AG09319 (cell line): ENCODE measurements at regions not wholly inside any gene's neighbourhood (a gene's known extent, or its start where the extent isn't known, plus 50 kb on each side); places are given as distances from the start of the nearest gene placed in this dataset.

ENCODE experiments used
- DNase-seq: peaks from one replicate; pipeline ENCODE4 v3.0.0-alpha.2; 2010; ENCODE audit warnings: low read depth; ENCODE audit errors: extremely low read depth
- CTCF ChIP-seq: IDR thresholded peaks from 2 replicates; pipeline ENCODE4 v1.5.1; 2011; ENCODE audit warnings: low read depth, mild to moderate bottlenecking, inconsistent platforms, low read length, moderate library complexity

DNA sequence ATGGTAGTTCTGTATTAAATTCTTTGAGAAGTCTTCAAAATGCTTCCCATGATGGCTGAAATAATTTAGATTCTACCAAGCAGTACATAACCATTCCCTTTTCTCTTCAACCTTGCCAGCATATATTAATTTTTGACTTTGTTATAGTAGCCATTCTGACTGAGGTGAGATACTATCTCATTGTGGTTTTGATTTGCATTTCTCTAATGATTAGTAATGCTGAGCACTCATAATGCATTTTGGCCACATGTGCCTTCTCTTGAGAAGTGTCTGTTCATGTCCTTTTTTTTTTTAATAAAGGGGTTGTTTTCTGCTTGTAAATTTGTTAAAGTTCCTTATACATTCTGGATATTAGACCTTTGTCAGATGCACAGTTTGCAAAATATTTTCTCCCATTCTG lies 173.9 kb downstream of the CALCRL start:
- no peak for DNase-seq
- no peak for TF ChIP-seq CTCF

DNA sequence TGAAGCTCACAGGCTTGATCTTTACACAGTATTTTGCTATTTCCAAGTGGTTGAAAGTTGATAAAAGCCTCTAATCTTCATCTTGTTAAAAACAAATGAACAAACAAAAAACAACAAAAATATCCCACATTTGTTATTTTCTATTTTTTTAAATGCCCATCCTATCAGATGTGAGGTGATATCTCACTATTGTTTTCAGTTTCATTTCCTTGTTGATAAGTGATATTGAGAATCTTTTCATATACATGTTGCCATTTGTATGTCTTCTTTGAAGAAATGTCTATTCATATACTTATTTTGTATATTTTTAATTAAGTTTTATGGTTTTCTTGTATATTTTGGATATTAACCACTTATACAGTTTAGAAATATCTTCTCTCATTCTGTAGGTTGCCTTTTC lies 175.8 kb downstream of the CALCRL start:
- DNase-seq: no peak
- no peak for TF ChIP-seq CTCF

- TF ChIP-seq CTCF: no peak
Observed at GRCh38 chr2:187271825-187272224, 176.2 kb downstream of the CALCRL start.

DNA sequence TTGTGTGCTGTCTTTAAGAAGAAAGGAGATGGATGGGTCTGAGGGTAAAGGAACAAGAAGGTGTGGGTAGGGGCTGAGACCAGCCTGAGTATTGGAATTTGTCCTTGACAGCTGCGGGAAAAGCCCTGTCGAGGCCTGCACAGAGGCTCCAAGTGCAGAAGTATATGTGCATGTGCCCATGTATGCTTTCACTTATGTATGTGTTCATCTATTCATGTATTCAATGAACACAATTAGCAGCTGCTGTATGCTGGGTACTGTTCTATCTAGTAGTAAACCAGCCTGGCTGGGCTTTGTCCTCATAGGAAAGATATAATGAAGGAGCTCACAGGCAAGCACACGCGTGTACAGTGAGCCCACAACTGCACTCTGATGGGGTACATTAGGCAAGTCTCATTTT lies 181.4 kb downstream of the CALCRL start:
- TF ChIP-seq CTCF: no peak
- no peak for DNase-seq

More at GRCh38 chr2:187271825-187272224, 176.2 kb downstream of the CALCRL start:
- DNase-seq: no peak

DNA sequence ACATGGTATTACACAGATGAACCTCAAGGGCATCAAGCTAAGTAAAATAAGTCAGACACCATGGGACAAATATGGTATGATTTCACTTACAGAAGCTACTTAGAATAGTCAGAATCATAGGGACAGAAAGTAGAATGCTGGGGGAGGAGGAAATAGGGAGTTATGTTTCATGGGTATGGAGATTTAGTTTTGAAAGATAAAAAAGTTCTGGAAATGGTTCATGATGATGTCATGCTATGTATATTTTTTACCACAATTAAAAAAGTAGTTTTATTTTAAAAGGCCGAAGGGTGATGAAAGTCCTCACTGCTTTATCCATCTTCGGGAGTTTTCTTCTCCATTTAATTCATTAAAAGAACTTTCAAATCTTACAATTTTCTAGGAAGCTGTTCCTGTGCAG lies 181.9 kb downstream of the CALCRL start:
- no peak for DNase-seq
- no peak for TF ChIP-seq CTCF

- no peak for DNase-seq
- TF ChIP-seq CTCF: no peak
Observed at GRCh38 chr2:187264612-187265011, 183.4 kb downstream of the CALCRL start.

DNA sequence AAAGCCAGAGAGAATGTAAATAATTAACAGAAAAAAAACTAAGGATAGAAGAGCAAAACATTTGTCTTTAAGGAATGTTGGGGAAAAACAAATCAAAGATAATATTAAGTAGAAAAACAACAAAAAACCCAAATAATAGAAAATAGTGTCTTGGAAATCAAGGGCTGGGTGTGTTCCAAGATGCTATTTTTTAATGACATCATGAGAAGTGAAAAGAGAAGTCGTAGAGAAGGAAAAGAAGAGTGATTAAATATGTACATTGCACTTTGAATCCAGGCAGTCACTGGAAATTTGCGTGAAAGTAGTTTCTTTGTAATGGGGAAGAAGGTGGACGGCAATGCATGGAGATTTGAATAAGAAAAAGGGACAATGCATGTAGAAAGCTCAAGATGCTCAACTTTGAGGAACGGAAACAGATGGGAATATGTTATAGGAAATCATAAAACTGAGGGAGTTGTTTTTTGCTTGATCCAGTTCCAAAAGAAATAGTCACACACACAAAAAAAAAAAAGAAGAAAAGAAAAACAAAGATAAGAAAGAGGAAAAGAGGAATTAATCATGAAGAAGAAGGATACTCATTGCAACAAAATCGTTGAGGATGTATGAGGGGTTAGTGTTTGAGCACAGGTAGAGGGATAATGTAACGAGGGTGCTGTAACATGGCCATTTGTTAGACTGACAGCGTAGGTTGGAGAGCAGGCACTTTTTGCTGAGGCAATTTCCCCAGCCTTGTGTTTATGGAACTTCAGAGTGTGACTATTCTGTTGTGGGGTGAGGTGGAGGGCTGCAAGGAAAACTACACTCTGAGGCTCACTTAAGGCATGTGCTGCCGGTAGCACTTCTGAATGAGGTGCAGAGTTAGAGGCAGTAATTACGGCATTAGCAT lies 184.1 kb downstream of the CALCRL start:
- DNase-seq: no peak
- TF ChIP-seq CTCF: no peak
